ENCODE measurements at regions not wholly inside any gene's neighbourhood (a gene's known extent, or its start where the extent isn't known, plus 50 kb on each side); places are given as distances from the start of the nearest gene placed in this dataset.

GRCh38 chr1:90650401-90650800, 66.7 kb downstream of the BARHL2 start:
- Histone ChIP-seq H3K27ac (ENCODE audit: low read length) (no peak overlapping the region), H3K9ac (ENCODE audit: low read depth, low read length) (no peak overlapping the region), H3K36me3 (ENCODE audit: insufficient read depth, low read depth, low read length) (no peaks in the 10 kb centered on the region)

DNA sequence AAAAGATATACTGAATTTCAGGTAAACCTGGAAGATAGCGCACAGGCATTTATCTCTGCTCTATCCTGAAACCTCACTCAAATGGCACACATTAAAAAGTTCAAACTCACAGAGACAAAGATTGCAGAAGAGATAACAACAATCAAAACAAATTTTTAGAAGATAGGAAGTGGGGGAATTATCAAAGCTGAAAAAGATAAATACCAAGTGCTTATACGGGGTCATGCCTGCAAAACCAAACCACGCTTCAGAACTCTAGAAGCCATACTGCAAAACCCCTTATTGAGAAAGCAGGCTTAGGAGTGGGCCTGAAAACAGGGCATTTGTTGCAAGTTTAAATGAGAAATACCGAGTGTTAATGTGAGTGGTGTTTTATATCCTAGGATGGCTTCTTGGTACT, 76.8 kb downstream of the BARHL2 start:
- H3K9me3 ChIP-seq (ENCODE audit: insufficient read depth, low read depth, low read length): no peaks in the 10 kb centered on the region
- no peak overlapping the region for H3K9ac ChIP-seq (ENCODE audit: low read depth, low read length)
- H3K4me1 ChIP-seq (ENCODE audit: insufficient read depth, low read length): 0 out of 2 replicates have a peak, but pooled peaks cover 2% of the 10 kb centered on the region
- no peaks in the 10 kb centered on the region for H3K27me3 ChIP-seq (ENCODE audit: insufficient read depth, low read length)
- no peak overlapping the region for H3K4me3 ChIP-seq (ENCODE audit: low read length)
- no peaks in the 10 kb centered on the region for H3K36me3 ChIP-seq (ENCODE audit: insufficient read depth, low read depth, low read length)
- no peak overlapping the region for H3K27ac ChIP-seq (ENCODE audit: low read length)

More at GRCh38 chr1:90650401-90650800, 66.7 kb downstream of the BARHL2 start:
- Histone ChIP-seq H3K27me3 (ENCODE audit: insufficient read depth, low read length) (no peaks in the 10 kb centered on the region), H3K4me3 (ENCODE audit: low read length) (no peak overlapping the region), H3K9me3 (ENCODE audit: insufficient read depth, low read depth, low read length) (no peaks in the 10 kb centered on the region), H3K4me1 (ENCODE audit: insufficient read depth, low read length) (no peaks in the 10 kb centered on the region)

DNA sequence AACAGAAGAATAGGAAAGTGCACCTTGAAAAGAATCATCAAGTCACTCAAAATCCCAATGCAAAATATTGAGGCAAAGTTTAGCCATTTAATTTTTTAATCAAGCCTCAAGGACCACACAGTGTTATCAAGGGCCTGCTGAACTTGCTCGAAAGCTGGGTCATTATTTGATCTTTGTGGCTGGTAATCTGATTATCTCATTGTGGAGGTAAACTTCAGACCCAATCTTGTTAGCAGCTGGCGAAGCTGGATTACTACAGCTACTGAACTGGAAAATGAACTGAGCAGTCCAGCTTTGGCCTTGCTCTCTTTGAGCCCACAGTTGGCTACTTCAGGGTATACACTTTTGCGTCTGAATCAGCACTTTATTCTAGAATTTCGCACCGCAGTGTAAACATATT, 94.4 kb downstream of the BARHL2 start:
- H3K4me1 ChIP-seq (ENCODE audit: insufficient read depth, low read length): peaks cover 10% of the 10 kb centered on the region
- H3K9me3 ChIP-seq (ENCODE audit: insufficient read depth, low read depth, low read length): no peaks in the 10 kb centered on the region
- H3K4me3 ChIP-seq (ENCODE audit: low read length): no peak overlapping the region
- no peak overlapping the region for H3K27ac ChIP-seq (ENCODE audit: low read length)
- H3K36me3 ChIP-seq (ENCODE audit: insufficient read depth, low read depth, low read length): no peaks in the 10 kb centered on the region
- H3K9ac ChIP-seq (ENCODE audit: low read depth, low read length): no peak overlapping the region
- no peaks in the 10 kb centered on the region for H3K27me3 ChIP-seq (ENCODE audit: insufficient read depth, low read length)

DNA sequence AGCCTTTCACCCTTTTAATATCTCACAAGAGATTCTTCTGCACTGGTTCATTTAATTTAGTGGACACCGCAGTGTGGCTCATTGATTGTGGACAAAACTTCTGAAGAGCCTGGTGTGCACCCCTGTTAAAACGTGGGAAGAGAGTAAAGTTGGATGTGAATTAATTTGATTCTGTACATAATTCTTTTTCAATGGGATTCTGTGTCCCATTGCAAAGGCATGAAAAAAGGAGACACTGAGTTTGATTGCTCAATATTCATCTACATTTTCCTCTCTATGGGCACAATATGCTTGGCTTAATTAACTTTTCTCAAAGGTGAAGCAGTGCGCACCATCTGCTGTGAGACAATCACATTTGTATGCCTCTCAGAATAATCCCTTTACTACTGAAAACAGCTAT, 95.1 kb downstream of the BARHL2 start:
- Histone ChIP-seq H3K36me3 (ENCODE audit: insufficient read depth, low read depth, low read length) (no peaks in the 10 kb centered on the region), H3K27me3 (ENCODE audit: insufficient read depth, low read length) (no peaks in the 10 kb centered on the region), H3K27ac (ENCODE audit: low read length) (no peak overlapping the region), H3K4me1 (ENCODE audit: insufficient read depth, low read length) (peaks cover 10% of the 10 kb centered on the region), H3K9me3 (ENCODE audit: insufficient read depth, low read depth, low read length) (no peaks in the 10 kb centered on the region), H3K4me3 (ENCODE audit: low read length) (no peak overlapping the region), H3K9ac (ENCODE audit: low read depth, low read length) (no peak overlapping the region)

DNA sequence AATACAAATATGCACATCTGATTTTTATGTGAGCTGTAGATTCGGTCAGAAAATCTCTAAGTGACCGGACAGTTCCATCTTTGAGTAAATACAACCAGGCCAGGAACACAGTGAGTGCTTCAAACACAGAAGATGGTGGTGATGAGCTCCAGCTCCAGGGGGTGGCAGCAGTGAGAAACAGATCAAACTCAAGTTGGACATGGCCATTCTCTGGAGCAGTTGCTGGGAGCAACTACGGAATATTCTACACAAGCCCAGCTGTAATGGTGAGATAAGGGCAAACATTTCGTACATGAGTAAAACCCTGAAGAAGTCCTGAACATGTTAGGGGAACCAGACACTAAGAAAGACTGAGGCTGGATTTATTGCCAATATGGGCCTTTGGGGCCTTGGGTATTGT, 100.7 kb downstream of the BARHL2 start:
- Histone ChIP-seq H3K9me3 (ENCODE audit: insufficient read depth, low read depth, low read length) (no peaks in the 10 kb centered on the region), H3K36me3 (ENCODE audit: insufficient read depth, low read depth, low read length) (no peaks in the 10 kb centered on the region)

DNA sequence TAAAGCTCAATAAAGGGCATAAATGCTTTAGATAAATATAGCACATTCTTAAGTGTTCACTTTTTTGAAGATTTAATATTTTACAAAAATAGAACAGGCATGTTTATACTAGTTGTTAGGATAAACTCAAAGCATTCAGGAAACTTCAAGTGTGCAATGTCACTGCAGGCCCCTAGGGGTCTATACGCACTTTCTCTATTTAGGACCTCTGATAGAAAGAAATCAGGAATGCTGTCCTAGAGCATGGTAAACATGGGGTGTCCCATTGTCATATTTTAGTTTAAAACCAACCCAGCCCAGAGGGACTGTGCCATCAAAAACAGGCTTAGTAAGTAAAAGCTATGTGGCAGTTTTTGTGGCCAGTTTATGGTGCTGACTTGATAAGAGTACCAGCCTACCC, 102.2 kb downstream of the BARHL2 start:
- H3K36me3 ChIP-seq (ENCODE audit: insufficient read depth, low read depth, low read length): no peaks in the 10 kb centered on the region
- no peaks in the 10 kb centered on the region for H3K9me3 ChIP-seq (ENCODE audit: insufficient read depth, low read depth, low read length)
- no peaks in the 10 kb centered on the region; the same call in 1 of the 2 replicates for H3K4me1 ChIP-seq (ENCODE audit: insufficient read depth, low read length)
- H3K27me3 ChIP-seq (ENCODE audit: insufficient read depth, low read length): no peaks in the 10 kb centered on the region
- H3K4me3 ChIP-seq (ENCODE audit: low read length): no peak overlapping the region
- H3K27ac ChIP-seq (ENCODE audit: low read length): no peak overlapping the region
- no peak overlapping the region for H3K9ac ChIP-seq (ENCODE audit: low read depth, low read length)

More for the DNA sequence above, 100.7 kb downstream of the BARHL2 start:
- Histone ChIP-seq H3K27ac (ENCODE audit: low read length) (no peak overlapping the region), H3K9ac (ENCODE audit: low read depth, low read length) (no peak overlapping the region), H3K27me3 (ENCODE audit: insufficient read depth, low read length) (no peaks in the 10 kb centered on the region), H3K4me1 (ENCODE audit: insufficient read depth, low read length) (peaks cover 3% of the 10 kb centered on the region; the same call in 1 of the 2 replicates), H3K4me3 (ENCODE audit: low read length) (no peak overlapping the region)

- Histone ChIP-seq H3K4me1 (ENCODE audit: insufficient read depth, low read length) (no peaks in the 10 kb centered on the region; the same call in 1 of the 2 replicates), H3K27me3 (ENCODE audit: insufficient read depth, low read length) (no peaks in the 10 kb centered on the region), H3K4me3 (ENCODE audit: low read length) (no peak overlapping the region), H3K9me3 (ENCODE audit: insufficient read depth, low read depth, low read length) (no peaks in the 10 kb centered on the region), H3K27ac (ENCODE audit: low read length) (no peak overlapping the region), H3K9ac (ENCODE audit: low read depth, low read length) (no peak overlapping the region), H3K36me3 (ENCODE audit: insufficient read depth, low read depth, low read length) (no peaks in the 10 kb centered on the region)
These were observed 103.7 kb downstream of the BARHL2 start for GRCh38 chr1:90613371-90613770.

DNA sequence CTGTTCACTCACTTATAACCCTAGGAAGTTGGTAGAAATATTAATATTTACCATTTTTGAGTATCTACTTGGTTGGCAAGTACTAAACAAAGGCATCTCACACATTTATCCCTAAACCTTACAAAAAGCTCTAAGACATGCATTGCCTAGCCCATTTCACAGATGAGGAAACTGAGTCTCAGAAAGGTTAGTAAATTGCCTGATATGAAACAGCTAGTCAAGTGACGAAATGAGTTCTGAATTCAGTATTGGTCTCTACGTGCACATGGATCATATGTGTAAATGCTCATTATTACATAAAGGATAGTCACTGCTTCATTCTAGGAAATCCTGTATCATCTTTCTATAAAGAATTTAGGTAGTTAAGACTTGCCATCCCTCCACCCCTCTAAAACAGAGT, 105.1 kb downstream of the BARHL2 start:
- H3K27me3 ChIP-seq (ENCODE audit: insufficient read depth, low read length): no peaks in the 10 kb centered on the region
- no peak overlapping the region for H3K9ac ChIP-seq (ENCODE audit: low read depth, low read length)
- no peak overlapping the region for H3K27ac ChIP-seq (ENCODE audit: low read length)

GRCh38 chr1:90607736-90608135, 109.4 kb downstream of the BARHL2 start:
- H3K4me3 ChIP-seq (ENCODE audit: low read length): no peak overlapping the region
- no peaks in the 10 kb centered on the region for H3K36me3 ChIP-seq (ENCODE audit: insufficient read depth, low read depth, low read length)
- no peaks in the 10 kb centered on the region for H3K27me3 ChIP-seq (ENCODE audit: insufficient read depth, low read length)
- no peaks in the 10 kb centered on the region for H3K4me1 ChIP-seq (ENCODE audit: insufficient read depth, low read length)
- H3K9me3 ChIP-seq (ENCODE audit: insufficient read depth, low read depth, low read length): no peaks in the 10 kb centered on the region
- no peak overlapping the region for H3K9ac ChIP-seq (ENCODE audit: low read depth, low read length)
- H3K27ac ChIP-seq (ENCODE audit: low read length): no peak overlapping the region

More for the DNA sequence above, 105.1 kb downstream of the BARHL2 start:
- H3K4me1 ChIP-seq (ENCODE audit: insufficient read depth, low read length): no peaks in the 10 kb centered on the region; the same call in 1 of the 2 replicates
- H3K36me3 ChIP-seq (ENCODE audit: insufficient read depth, low read depth, low read length): no peaks in the 10 kb centered on the region
- H3K4me3 ChIP-seq (ENCODE audit: low read length): no peak overlapping the region
- no peaks in the 10 kb centered on the region for H3K9me3 ChIP-seq (ENCODE audit: insufficient read depth, low read depth, low read length)

GRCh38 chr1:90605070-90605469, 112.0 kb downstream of the BARHL2 start:
- H3K27ac ChIP-seq (ENCODE audit: low read length): no peak overlapping the region
- no peak overlapping the region for H3K4me3 ChIP-seq (ENCODE audit: low read length)
- no peak overlapping the region for H3K9ac ChIP-seq (ENCODE audit: low read depth, low read length)
- no peaks in the 10 kb centered on the region for H3K4me1 ChIP-seq (ENCODE audit: insufficient read depth, low read length)
- H3K36me3 ChIP-seq (ENCODE audit: insufficient read depth, low read depth, low read length): no peaks in the 10 kb centered on the region
- no peaks in the 10 kb centered on the region for H3K9me3 ChIP-seq (ENCODE audit: insufficient read depth, low read depth, low read length)
- H3K27me3 ChIP-seq (ENCODE audit: insufficient read depth, low read length): no peaks in the 10 kb centered on the region

DNA sequence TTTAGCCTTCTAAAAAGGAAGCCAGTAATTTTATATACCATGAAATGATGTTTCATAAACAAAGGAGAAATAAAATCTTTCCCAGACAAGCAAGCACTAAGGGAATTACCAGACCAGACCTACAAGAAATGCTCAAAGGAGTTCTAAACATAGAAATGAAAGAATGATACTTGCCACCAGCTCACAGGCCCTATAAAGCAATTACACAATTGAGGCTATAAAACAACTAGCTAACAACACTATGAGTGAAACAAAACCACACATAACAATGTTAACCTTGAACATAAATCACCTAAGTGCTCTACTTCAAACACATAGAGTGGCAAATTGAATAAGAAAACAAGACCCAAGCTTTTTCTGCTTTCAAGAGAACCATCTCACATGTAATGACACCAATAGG, 123.8 kb downstream of the BARHL2 start:
- no peak overlapping the region for H3K27ac ChIP-seq (ENCODE audit: low read length)
- H3K4me1 ChIP-seq (ENCODE audit: insufficient read depth, low read length): no peaks in the 10 kb centered on the region
- H3K36me3 ChIP-seq (ENCODE audit: insufficient read depth, low read depth, low read length): no peaks in the 10 kb centered on the region
- H3K9me3 ChIP-seq (ENCODE audit: insufficient read depth, low read depth, low read length): peaks cover 8% of the 10 kb centered on the region; the same call in 1 of the 2 replicates
- no peaks in the 10 kb centered on the region for H3K27me3 ChIP-seq (ENCODE audit: insufficient read depth, low read length)
- no peak overlapping the region for H3K4me3 ChIP-seq (ENCODE audit: low read length)
- no peak overlapping the region for H3K9ac ChIP-seq (ENCODE audit: low read depth, low read length)

DNA sequence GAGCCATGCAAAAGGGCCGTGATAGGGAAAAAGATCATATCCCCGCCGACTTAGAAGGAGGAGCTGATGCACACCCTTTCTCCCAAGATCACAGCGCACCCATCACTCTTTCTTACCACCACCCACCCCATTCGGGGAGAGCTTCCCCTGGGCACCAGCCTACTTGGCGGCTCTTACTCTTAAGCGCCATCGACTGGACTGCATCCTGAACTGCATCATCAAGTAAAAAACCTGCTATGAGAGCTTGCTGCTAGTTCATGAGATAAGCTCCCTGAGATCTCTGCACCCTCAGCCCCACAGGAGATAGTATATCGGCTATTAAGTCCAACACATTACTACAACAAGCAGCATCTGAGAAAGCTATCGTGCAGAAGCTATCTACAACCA, 125.1 kb downstream of the BARHL2 start:
- H3K4me1 ChIP-seq (ENCODE audit: insufficient read depth, low read length): no peaks in the 10 kb centered on the region
- no peak overlapping the region for H3K27ac ChIP-seq (ENCODE audit: low read length)
- H3K36me3 ChIP-seq (ENCODE audit: insufficient read depth, low read depth, low read length): no peaks in the 10 kb centered on the region

More for the DNA sequence above, 125.1 kb downstream of the BARHL2 start:
- H3K9ac ChIP-seq (ENCODE audit: low read depth, low read length): no peak overlapping the region
- H3K9me3 ChIP-seq (ENCODE audit: insufficient read depth, low read depth, low read length): peaks cover under 1% of the 10 kb centered on the region; the same call in 1 of the 2 replicates
- no peaks in the 10 kb centered on the region for H3K27me3 ChIP-seq (ENCODE audit: insufficient read depth, low read length)
- no peak overlapping the region for H3K4me3 ChIP-seq (ENCODE audit: low read length)
